ENCODE measurements at regions not wholly inside any gene's neighbourhood (a gene's known extent, or its start where the extent isn't known, plus 50 kb on each side); places are given as distances from the start of the nearest gene placed in this dataset.

DNA sequence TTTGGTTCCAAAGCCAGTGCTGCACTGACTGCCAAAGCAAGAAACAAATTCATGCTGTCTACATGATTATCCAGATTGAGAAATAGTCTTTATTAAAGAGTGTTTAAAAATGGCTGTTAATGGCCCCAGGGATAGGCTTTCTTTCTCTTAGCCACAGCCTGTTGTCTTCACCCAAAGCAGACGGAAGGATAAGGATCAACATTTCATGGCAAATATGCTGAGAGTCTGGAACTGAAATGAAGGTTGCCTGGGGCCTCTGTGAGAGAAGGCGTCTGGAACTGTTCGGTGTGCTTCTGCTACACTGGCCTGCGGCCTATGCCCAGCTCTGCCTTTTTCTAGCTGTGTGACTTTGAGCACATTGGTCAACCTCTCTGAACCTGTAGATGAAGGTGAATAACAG, 373.0 kb upstream of the ZFP64 start:
- no peak overlapping the region for H3K4me3 ChIP-seq
- DNase-seq (ENCODE audit: low spot score) = no peak
- no peak overlapping the region for H3K27ac ChIP-seq
- TF ChIP-seq, protein P1, sequence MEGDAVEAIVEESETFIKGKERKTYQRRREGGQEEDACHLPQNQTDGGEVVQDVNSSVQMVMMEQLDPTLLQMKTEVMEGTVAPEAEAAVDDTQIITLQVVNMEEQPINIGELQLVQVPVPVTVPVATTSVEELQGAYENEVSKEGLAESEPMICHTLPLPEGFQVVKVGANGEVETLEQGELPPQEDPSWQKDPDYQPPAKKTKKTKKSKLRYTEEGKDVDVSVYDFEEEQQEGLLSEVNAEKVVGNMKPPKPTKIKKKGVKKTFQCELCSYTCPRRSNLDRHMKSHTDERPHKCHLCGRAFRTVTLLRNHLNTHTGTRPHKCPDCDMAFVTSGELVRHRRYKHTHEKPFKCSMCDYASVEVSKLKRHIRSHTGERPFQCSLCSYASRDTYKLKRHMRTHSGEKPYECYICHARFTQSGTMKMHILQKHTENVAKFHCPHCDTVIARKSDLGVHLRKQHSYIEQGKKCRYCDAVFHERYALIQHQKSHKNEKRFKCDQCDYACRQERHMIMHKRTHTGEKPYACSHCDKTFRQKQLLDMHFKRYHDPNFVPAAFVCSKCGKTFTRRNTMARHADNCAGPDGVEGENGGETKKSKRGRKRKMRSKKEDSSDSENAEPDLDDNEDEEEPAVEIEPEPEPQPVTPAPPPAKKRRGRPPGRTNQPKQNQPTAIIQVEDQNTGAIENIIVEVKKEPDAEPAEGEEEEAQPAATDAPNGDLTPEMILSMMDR (IDR thresholded peaks at IDR 0.05) = no peak

DNA sequence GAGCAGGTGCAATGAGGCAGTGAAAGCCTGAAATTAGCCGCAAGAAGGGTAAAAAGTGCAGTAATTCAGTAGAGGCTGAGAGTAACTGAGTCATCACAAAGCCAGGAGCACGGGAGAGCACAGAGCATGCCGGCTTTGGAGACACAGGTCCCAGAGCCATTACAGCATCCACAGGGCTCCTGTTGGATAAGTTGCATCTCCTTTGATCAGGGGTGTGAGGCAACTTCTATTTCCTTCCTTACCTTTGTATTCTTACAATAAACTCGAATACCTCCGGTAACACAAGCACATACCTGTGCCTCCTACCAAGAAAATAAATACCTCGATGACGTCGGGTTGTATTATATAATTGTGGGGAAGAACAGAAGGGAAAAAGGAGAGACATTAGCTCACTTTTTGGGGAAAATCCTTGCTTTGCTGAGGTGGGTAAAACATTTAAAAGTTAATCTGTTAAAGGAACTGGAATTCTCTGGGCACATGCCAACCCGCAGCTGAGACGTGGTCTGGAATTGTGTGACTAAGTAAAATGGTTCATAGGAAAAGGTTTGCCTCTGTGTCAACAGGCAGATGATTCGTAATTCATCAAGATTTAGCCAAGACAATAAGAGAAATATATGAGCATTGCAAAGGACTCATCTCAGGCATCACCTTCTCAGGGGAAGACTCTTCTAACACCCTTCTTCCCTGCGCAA, 360.7 kb upstream of the ZFP64 start:
- no peak overlapping the region for H3K4me3 ChIP-seq
- no peak overlapping the region for H3K27ac ChIP-seq
- DNase-seq (ENCODE audit: low spot score) = no peak
- TF ChIP-seq, protein P1 (IDR thresholded peaks at IDR 0.05) = no peak

DNA sequence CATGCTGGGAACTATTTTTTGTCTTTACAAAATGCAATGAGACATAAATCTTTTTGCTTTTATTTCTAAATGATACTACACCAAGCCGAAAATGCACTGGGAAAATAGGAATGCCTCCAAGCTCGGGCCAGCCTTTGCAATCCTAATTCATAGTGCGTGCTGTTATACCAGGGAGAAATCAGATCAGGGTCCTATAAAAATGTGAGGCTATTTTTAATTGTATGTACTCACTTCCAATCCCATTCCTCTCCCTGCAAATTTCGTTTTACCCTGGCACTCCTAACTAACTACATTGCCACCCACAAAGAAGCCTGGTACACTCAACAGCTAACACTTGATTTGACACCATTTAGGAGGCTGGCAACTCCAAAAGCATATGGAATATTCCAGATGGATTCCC, 350.6 kb upstream of the ZFP64 start:
- no peak for DNase-seq (ENCODE audit: low spot score)
- Histone ChIP-seq H3K27ac (no peak overlapping the region), H3K4me3 (no peak overlapping the region)
- TF ChIP-seq, protein P1 (IDR thresholded peaks at IDR 0.05) = no peak

DNA sequence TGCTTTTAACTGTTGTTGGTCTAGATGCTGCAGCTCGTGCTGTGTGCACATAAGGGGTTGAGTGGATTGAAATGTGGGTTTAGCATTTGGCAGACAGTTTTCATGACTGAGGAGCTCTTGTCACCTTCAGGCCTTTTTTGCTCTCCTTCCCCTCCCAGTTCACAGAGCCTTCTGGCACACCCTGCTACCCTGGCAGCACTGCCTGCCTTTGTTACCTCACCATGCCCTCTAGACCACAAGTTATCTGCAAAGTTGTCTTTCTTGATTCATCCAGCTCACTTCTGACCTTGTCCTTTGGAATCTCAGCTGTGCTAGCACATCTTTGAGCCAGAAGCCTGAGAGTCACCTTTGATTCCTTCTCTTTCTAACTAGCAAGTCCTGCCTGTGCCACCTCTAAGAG, 348.9 kb upstream of the ZFP64 start:
- no peak for DNase-seq (ENCODE audit: low spot score)

DNA sequence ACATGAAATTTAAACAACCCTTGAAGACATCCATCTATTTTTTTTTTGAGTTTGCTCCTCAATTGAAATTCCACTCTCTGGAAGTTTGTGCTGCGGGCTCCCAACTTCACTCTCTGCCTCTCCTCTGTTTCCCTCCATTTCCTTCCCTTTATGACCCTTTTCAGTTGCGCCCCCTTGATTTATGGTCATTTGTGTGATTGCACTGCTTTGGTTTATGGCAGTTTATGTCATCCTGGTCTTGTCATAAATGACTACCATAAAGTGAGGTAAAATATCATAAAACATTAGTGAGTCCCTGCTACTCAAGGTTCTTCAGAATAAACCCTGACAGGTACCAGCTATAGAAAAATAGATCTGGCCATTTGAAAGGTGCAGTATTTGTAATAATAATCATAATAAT, 348.3 kb upstream of the ZFP64 start:
- no peak for DNase-seq (ENCODE audit: low spot score)
- Histone ChIP-seq H3K4me3 (no peak overlapping the region), H3K27ac (no peak overlapping the region)
- TF ChIP-seq, protein P1 (IDR thresholded peaks at IDR 0.05) = no peak

More for the DNA sequence above, 348.9 kb upstream of the ZFP64 start:
- H3K27ac ChIP-seq = no peak overlapping the region
- H3K4me3 ChIP-seq = no peak overlapping the region
- TF ChIP-seq, protein P1 (IDR thresholded peaks at IDR 0.05) = no peak

DNA sequence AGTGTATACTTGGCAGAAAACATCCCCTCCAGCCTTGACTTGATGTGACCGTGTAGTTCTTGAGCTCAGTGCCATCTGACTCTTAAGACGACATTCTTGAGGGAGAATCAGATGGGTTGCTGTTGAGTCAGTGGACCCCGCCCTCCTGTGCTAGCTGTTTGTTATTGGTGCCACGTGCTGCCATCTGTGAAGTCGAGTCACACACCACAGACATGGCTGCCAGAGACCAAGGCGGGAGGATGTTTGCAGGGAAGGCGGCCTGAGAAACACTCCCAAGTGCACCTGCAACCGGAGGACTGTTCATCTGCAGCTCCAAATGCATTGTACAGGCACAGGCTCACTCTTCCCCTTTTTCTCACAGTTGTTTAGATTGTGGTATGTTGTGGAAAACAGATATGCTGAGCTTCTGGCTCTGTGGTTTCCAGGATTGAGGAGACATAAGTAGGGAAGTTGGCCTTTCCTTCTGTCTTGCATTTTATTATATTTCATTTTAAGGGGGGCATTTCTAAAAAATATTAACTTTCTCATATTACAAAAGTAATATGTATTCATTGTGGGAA, 345.3 kb upstream of the ZFP64 start:
- Histone ChIP-seq H3K27ac (no peak overlapping the region), H3K4me3 (no peak overlapping the region)
- no peak for DNase-seq (ENCODE audit: low spot score)
- TF ChIP-seq, protein P1 (IDR thresholded peaks at IDR 0.05) = no peak

DNA sequence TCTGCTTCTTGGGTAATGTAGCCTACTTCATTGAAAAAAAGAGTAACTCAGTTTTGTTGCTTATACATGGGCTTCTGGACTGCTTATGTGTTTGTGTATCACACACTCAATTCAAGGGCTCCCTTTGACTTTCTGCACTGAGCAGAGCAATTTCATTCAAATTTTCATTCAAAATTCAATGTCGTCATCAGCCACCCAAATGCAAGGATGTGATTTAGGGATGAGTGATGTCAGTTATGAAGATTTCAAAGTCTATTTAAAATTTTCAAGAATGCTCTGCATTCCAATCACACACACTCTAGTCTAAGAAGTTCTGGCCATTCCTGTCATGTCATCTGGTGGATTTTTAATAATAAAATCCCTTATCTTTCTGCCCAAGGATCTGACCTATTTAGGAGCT, 344.5 kb upstream of the ZFP64 start:
- H3K27ac ChIP-seq = no peak overlapping the region
- TF ChIP-seq, protein P1 (IDR thresholded peaks at IDR 0.05) = no peak
- H3K4me3 ChIP-seq = no peak overlapping the region
- DNase-seq (ENCODE audit: low spot score) = no peak

Data from coronary artery (tissue), 2 donors.